GM12878 (cell line): ENCODE measurements at regions not wholly inside any gene's neighbourhood (a gene's known extent, or its start where the extent isn't known, plus 50 kb on each side); places are given as distances from the start of the nearest gene placed in this dataset.

Source experiments
- ATAC-seq: fragments of 200-7000 bp; cut with Tn5 transposase; 3 replicates; pipeline ENCODE4 v1.9.1; 2020; ENCODE audit warnings: mild to moderate bottlenecking, moderate library complexity
- BruUV-seq: library from RNA; stranded (reverse); fragments of 400-500 nt; replicated peaks from 2 replicates; lab custom pipeline; 2021; lab: Mats Ljungman, UMichigan
- CTCF ChIA-PET: fragments of 300-600 bp; sonication (Branson Sonifier 250); formaldehyde crosslinking; extraction: SDS; loops from one replicate; lab custom pipeline; 2021; ENCODE audit warnings: inconsistent platforms; lab: Yijun Ruan, JAX
- POLR2A ChIA-PET: fragments of 350-600 bp; formaldehyde crosslinking; extraction: SDS; loops from one replicate; lab custom pipeline; 2021; ENCODE audit warnings: inconsistent platforms; lab: Charles Lee
- RAD21 ChIA-PET: fragments of 300-600 bp; sonication (Branson Sonifier 250); formaldehyde crosslinking; loops from one replicate; lab custom pipeline; 2023; ENCODE audit warnings: antibody characterized with exemption; ENCODE audit not compliant: unreplicated experiment; lab: Charles Lee
- SMC1A ChIA-PET: fragments of 300-600 bp; sonication (Branson Sonifier 250); formaldehyde crosslinking; loops from one replicate; lab custom pipeline; 2023; ENCODE audit not compliant: unreplicated experiment, uncharacterized antibody; lab: Charles Lee
- DNase-seq: peaks from one replicate; pipeline ENCODE4 v3.0.0-alpha.2; 2011; ENCODE audit warnings: low read depth, low spot score
- FAIRE-seq: peaks from 3 replicates; lab custom pipeline; 2011; peaks lifted over from hg19 to GRCh38; lab: Jason Lieb, UNC
- H2AFZ ChIP-seq: 2 replicates; pipeline ENCODE4 v1.6.0; 2011; ENCODE audit warnings: low read depth, low read length, control low read depth; ENCODE audit not compliant: control insufficient read depth
- H3K27ac ChIP-seq: 2 replicates; pipeline ENCODE4 v1.5.1; 2011; ENCODE audit warnings: control low read depth; ENCODE audit not compliant: control insufficient read depth, insufficient read depth
- H3K27me3 ChIP-seq, 2 experiments: replicated peaks in 1 of 2; 2 replicates each; pipeline versions ENCODE4 v1.6.0 to v1.6.1; 2011; ENCODE audit warnings: low read length in 1 of 2; ENCODE audit not compliant: control insufficient read depth in 2 of 2, insufficient read depth in 2 of 2
- H3K36me3 ChIP-seq, 2 experiments: 2 replicates each; pipeline ENCODE4 v1.5.1; 2011; ENCODE audit warnings: low read length in 1 of 2; ENCODE audit not compliant: control insufficient read depth in 2 of 2, insufficient read depth in 2 of 2
- H3K4me1 ChIP-seq: 2 replicates; pipeline ENCODE4 v1.6.1; 2011; ENCODE audit warnings: mild to moderate bottlenecking, low read length, moderate library complexity, mixed read lengths; ENCODE audit not compliant: control insufficient read depth, insufficient read depth
- H3K4me2 ChIP-seq: 2 replicates; pipeline ENCODE4 v1.6.0; 2011; ENCODE audit warnings: control low read depth; ENCODE audit not compliant: control insufficient read depth, insufficient read depth
- H3K4me3 ChIP-seq: fragments of 200-600 bp; sonication (generic); 2 replicates; pipeline ENCODE4 v1.5.1; 2016
- H3K79me2 ChIP-seq: 2 replicates; pipeline ENCODE4 v1.6.0; 2011; ENCODE audit warnings: low read length; ENCODE audit not compliant: control insufficient read depth, insufficient read depth
- H3K9ac ChIP-seq: 2 replicates; pipeline ENCODE4 v1.8.0; 2011; ENCODE audit warnings: low read length, control low read depth, mixed read lengths; ENCODE audit not compliant: control insufficient read depth, insufficient read depth
- H3K9me3 ChIP-seq: replicated peaks from 3 replicates; pipeline ENCODE4 v1.5.1; 2011; ENCODE audit warnings: mild to moderate bottlenecking, low read length; ENCODE audit not compliant: control insufficient read depth, insufficient read depth
- H4K20me1 ChIP-seq: 2 replicates; pipeline ENCODE4 v1.6.0; 2011; ENCODE audit not compliant: control insufficient read depth, insufficient read depth
- ASH2L ChIP-seq: fragments of 300-600, 200-600 bp; sonication (generic); IDR thresholded peaks from 2 replicates; pipeline ENCODE4 v1.6.1; 2017; ENCODE audit warnings: low read depth, mild to moderate bottlenecking, borderline replicate concordance
- CHD1 ChIP-seq: IDR thresholded peaks from 2 replicates; pipeline ENCODE4 v1.6.1; 2012; ENCODE audit warnings: low read depth, low read length, improper control_type of control experiment
- CHD4 ChIP-seq: fragments of 200-600 bp; sonication (generic); IDR thresholded peaks from 2 replicates; pipeline ENCODE4 v1.6.1; 2016; ENCODE audit warnings: mild to moderate bottlenecking
- EGR1 ChIP-seq, 2 experiments: IDR thresholded peaks; 1 replicate in 1 of 2; 2 replicates in 1 of 2; pipeline ENCODE4 v1.6.1; 2011 to 2012; ENCODE audit warnings: low read depth in 2 of 2, low read length in 2 of 2, borderline replicate concordance in 1 of 2, mild to moderate bottlenecking in 1 of 2, moderate library complexity in 1 of 2
- EZH2 ChIP-seq: IDR thresholded peaks from 2 replicates; pipeline ENCODE4 v1.6.1; 2012; ENCODE audit warnings: low read depth, mild to moderate bottlenecking, control low read depth, inconsistent platforms, low read length, borderline replicate concordance; ENCODE audit not compliant: control insufficient read depth
- GABPA ChIP-seq: IDR thresholded peaks from 2 replicates; pipeline ENCODE4 v1.6.1; 2014; ENCODE audit warnings: antibody characterized with exemption, low read depth, mild to moderate bottlenecking, inconsistent platforms
- HDGF ChIP-seq: fragments of 450-650 bp; IDR thresholded peaks from 2 replicates; pipeline ENCODE4 v1.6.1; 2016; ENCODE audit warnings: antibody characterized with exemption
- MXI1 ChIP-seq: fragments of 150-350 bp; IDR thresholded peaks from 2 replicates; pipeline ENCODE4 v1.6.1; 2011; ENCODE audit warnings: low read depth, mild to moderate bottlenecking, inconsistent platforms, low read length, improper control_type of control experiment
- RAD51 ChIP-seq: fragments of 450-650 bp; IDR thresholded peaks from 2 replicates; pipeline ENCODE4 v1.6.1; 2016; ENCODE audit warnings: moderate library complexity, mild to moderate bottlenecking, inconsistent platforms
- RFX5 ChIP-seq: IDR thresholded peaks from 2 replicates; pipeline ENCODE4 v1.6.1; 2011; ENCODE audit warnings: low read depth, low read length, improper control_type of control experiment
- TCF12 ChIP-seq: IDR thresholded peaks from 2 replicates; pipeline ENCODE4 v1.6.1; 2011; ENCODE audit warnings: low read depth, mild to moderate bottlenecking, low read length
- TCF3 ChIP-seq: IDR thresholded peaks from 2 replicates; pipeline ENCODE4 v1.6.1; 2012; ENCODE audit warnings: low read depth, mild to moderate bottlenecking, low read length, borderline replicate concordance; ENCODE audit not compliant: insufficient read depth
- ZNF622 ChIP-seq: fragments of 450-650 bp; IDR thresholded peaks from 2 replicates; pipeline ENCODE4 v1.6.1; 2017; ENCODE audit warnings: mild to moderate bottlenecking, inconsistent platforms
- WGBS: methylation state at CpG from one replicate; pipeline ENCODE4 v1.1.6; 2016; ENCODE audit warnings: low lambda C conversion rate; ENCODE audit not compliant: insufficient replicate concordance, insufficient coverage; ENCODE audit errors: missing lambda C conversion rate; 5-methylcytosine and 5-hydroxymethylcytosine counted together
- in situ Hi-C: fragments of 300-500 bp; cut with MboI; formaldehyde crosslinking; loops from 9 replicates; pipeline ENCODE4 v1.14.3; 2018; ENCODE audit warnings: mixed read lengths
- intact Hi-C: fragments of 100-400 bp; cut with micrococcal nuclease; formaldehyde crosslinking; loops from one replicate; pipeline ENCODE4 v1.14.2; 2022; ENCODE audit not compliant: unreplicated experiment
- TF ChIP-seq, protein P1 (sequence below): IDR thresholded peaks from 2 replicates; pipeline ENCODE4 v1.6.1; 2012; ENCODE audit warnings: low read depth, low read length, improper control_type of control experiment
- TF ChIP-seq, protein P2 (sequence below): fragments of 450-650 bp; IDR thresholded peaks from 2 replicates; pipeline ENCODE4 v1.6.1; 2016; ENCODE audit warnings: mild to moderate bottlenecking
- TF ChIP-seq, protein P3 (sequence below): fragments of 450-650 bp; IDR thresholded peaks from 2 replicates; pipeline ENCODE4 v1.6.1; 2017; ENCODE audit warnings: mild to moderate bottlenecking
- TF ChIP-seq, protein P4 (sequence below): fragments of 450-650 bp; conservative IDR thresholded peaks from 2 replicates; pipeline ENCODE4 v1.6.1; 2017; ENCODE audit warnings: mild to moderate bottlenecking, moderate library complexity
- TF ChIP-seq, protein P5 (sequence below): IDR thresholded peaks from 2 replicates; pipeline ENCODE4 v1.6.1; 2011; ENCODE audit warnings: borderline replicate concordance, low read depth, mild to moderate bottlenecking, moderate library complexity, mixed read lengths, low read length; ENCODE audit not compliant: insufficient read depth; ENCODE audit errors: extremely low read length

DNA sequence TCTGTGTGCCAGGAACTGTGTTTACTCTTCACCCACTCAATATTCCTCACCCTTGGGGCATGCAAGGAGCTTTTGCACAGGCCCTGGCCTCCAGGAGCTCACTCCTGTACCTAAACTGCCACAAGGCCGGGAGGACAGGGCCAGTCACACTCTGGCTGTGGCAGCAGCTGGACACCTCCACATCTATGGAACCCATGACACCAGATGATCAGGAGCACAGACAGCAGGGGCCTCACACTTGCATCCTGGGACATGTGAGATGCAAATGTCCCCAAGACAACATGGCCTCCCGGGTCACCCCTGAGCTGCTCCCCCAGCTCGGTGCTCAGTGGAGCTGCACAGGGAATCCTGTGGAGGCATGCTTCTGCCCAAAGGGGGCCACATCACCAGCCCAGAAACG lies 61.8 kb upstream of the SLC66A3 start:
- POLR2A ChIA-PET = no interaction called here
- CTCF ChIA-PET = no interaction called here
- TF ChIP-seq GABPA (no peak), RAD51 (no peak), CHD4 (no peak), TCF12 (no peak), MXI1 (no peak), ZNF622 (no peak), CHD1 (no peak), ASH2L (no peak), HDGF (no peak), EZH2 (no peak), RFX5 (no peak), TCF3 (no peak), EGR1 (IDR thresholded peaks at IDR 0.05; ENCODE audit: borderline replicate concordance in 1 of 2, low read depth in 2 of 2, low read length in 2 of 2) (no peak)
- TF ChIP-seq, protein P1, sequence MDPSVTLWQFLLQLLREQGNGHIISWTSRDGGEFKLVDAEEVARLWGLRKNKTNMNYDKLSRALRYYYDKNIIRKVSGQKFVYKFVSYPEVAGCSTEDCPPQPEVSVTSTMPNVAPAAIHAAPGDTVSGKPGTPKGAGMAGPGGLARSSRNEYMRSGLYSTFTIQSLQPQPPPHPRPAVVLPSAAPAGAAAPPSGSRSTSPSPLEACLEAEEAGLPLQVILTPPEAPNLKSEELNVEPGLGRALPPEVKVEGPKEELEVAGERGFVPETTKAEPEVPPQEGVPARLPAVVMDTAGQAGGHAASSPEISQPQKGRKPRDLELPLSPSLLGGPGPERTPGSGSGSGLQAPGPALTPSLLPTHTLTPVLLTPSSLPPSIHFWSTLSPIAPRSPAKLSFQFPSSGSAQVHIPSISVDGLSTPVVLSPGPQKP = no peak
- TF ChIP-seq, protein P2, sequence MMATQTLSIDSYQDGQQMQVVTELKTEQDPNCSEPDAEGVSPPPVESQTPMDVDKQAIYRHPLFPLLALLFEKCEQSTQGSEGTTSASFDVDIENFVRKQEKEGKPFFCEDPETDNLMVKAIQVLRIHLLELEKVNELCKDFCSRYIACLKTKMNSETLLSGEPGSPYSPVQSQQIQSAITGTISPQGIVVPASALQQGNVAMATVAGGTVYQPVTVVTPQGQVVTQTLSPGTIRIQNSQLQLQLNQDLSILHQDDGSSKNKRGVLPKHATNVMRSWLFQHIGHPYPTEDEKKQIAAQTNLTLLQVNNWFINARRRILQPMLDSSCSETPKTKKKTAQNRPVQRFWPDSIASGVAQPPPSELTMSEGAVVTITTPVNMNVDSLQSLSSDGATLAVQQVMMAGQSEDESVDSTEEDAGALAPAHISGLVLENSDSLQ = no peak
- TF ChIP-seq, protein P3, sequence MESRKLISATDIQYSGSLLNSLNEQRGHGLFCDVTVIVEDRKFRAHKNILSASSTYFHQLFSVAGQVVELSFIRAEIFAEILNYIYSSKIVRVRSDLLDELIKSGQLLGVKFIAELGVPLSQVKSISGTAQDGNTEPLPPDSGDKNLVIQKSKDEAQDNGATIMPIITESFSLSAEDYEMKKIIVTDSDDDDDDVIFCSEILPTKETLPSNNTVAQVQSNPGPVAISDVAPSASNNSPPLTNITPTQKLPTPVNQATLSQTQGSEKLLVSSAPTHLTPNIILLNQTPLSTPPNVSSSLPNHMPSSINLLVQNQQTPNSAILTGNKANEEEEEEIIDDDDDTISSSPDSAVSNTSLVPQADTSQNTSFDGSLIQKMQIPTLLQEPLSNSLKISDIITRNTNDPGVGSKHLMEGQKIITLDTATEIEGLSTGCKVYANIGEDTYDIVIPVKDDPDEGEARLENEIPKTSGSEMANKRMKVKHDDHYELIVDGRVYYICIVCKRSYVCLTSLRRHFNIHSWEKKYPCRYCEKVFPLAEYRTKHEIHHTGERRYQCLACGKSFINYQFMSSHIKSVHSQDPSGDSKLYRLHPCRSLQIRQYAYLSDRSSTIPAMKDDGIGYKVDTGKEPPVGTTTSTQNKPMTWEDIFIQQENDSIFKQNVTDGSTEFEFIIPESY = no peak
- TF ChIP-seq, protein P4, sequence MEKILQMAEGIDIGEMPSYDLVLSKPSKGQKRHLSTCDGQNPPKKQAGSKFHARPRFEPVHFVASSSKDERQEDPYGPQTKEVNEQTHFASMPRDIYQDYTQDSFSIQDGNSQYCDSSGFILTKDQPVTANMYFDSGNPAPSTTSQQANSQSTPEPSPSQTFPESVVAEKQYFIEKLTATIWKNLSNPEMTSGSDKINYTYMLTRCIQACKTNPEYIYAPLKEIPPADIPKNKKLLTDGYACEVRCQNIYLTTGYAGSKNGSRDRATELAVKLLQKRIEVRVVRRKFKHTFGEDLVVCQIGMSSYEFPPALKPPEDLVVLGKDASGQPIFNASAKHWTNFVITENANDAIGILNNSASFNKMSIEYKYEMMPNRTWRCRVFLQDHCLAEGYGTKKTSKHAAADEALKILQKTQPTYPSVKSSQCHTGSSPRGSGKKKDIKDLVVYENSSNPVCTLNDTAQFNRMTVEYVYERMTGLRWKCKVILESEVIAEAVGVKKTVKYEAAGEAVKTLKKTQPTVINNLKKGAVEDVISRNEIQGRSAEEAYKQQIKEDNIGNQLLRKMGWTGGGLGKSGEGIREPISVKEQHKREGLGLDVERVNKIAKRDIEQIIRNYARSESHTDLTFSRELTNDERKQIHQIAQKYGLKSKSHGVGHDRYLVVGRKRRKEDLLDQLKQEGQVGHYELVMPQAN = no peak
- TF ChIP-seq, protein P5, sequence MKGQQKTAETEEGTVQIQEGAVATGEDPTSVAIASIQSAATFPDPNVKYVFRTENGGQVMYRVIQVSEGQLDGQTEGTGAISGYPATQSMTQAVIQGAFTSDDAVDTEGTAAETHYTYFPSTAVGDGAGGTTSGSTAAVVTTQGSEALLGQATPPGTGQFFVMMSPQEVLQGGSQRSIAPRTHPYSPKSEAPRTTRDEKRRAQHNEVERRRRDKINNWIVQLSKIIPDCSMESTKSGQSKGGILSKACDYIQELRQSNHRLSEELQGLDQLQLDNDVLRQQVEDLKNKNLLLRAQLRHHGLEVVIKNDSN = no peak
- DNase-seq (no peak), FAIRE-seq (no peak), ATAC-seq (no peak)
- Histone ChIP-seq H3K9me3 (no peaks in the 10 kb centered on the region), H2AFZ (no peak overlapping the region), H3K36me3 (no peaks in the 10 kb centered on the region), H4K20me1 (no peaks in the 10 kb centered on the region), H3K4me2 (no peak overlapping the region), H3K27me3 (no peaks in the 10 kb centered on the region), H3K4me1 (no peaks in the 10 kb centered on the region), H3K9ac (no peak overlapping the region), H3K4me3 (no peak overlapping the region), H3K27ac (no peak overlapping the region), H3K79me2 (no peaks in the 10 kb centered on the region)
- SMC1A ChIA-PET = interaction anchor here (0.7 kb wide), 1 partner anchor 246 kb away, joined by 3 read pairs; no protein-coding TSS in a partner anchor
- WGBS = 23% methylated on average over 4 of the region's 4 CpGs
- BruUV-seq = no TSS peak
- intact Hi-C loops = no loop called here
- in situ Hi-C loops = no loop called here
- RAD21 ChIA-PET = no interaction called here
